GM21619 (cell line): ENCODE measurements at regions not wholly inside any gene's neighbourhood (a gene's known extent, or its start where the extent isn't known, plus 50 kb on each side); places are given as distances from the start of the nearest gene placed in this dataset.
"Not testable (repeated sequence)": the region's sequence is repeated elsewhere in the genome, so short reads cannot be mapped to it uniquely, and the experiment has no call there.

Source experiments
- ATAC-seq: cut with Tn5 transposase; IDR thresholded peaks from one replicate; pipeline ENCODE4 v1.9.1; 2021; ENCODE audit not compliant: unreplicated experiment

GRCh38 chr11:121358760-121359159, 66.2 kb downstream of the SC5D start:
- no peak for ATAC-seq

- no peak for ATAC-seq
These were observed 67.0 kb downstream of the SC5D start for GRCh38 chr11:121359591-121359990.

GRCh38 chr11:121362955-121363354, 70.4 kb downstream of the SC5D start:
- ATAC-seq: not testable (repeated sequence)

GRCh38 chr11:121365304-121365703, 72.7 kb downstream of the SC5D start:
- ATAC-seq: no peak

GRCh38 chr11:121366038-121366437, 73.5 kb downstream of the SC5D start:
- no peak for ATAC-seq

- peak; percentile 91 for ATAC-seq
These were observed 74.7 kb downstream of the SC5D start for GRCh38 chr11:121367001-121367843.

- ATAC-seq: no peak
These were observed 75.3 kb downstream of the SC5D start for GRCh38 chr11:121367844-121368225.

- no peak for ATAC-seq
These were observed 76.0 kb downstream of the SC5D start for GRCh38 chr11:121368364-121369240.

GRCh38 chr11:121369366-121369765, 76.8 kb downstream of the SC5D start:
- no peak for ATAC-seq

- ATAC-seq: no peak
These were observed 79.5 kb downstream of the SC5D start for GRCh38 chr11:121372028-121372427.

- peak; percentile 91 for ATAC-seq
These were observed 79.3 kb upstream of the SORL1 start for GRCh38 chr11:121372671-121373429.

- ATAC-seq: no peak
These were observed 77.7 kb upstream of the SORL1 start for GRCh38 chr11:121374286-121374985.

- no peak for ATAC-seq
These were observed 76.0 kb upstream of the SORL1 start for GRCh38 chr11:121376130-121376529.

- ATAC-seq: not testable (repeated sequence)
These were observed 72.8 kb upstream of the SORL1 start for GRCh38 chr11:121379145-121379810.

GRCh38 chr11:121383716-121384115, 68.4 kb upstream of the SORL1 start:
- no peak for ATAC-seq

- ATAC-seq: no peak
These were observed 66.4 kb upstream of the SORL1 start for GRCh38 chr11:121385688-121386087.
